GM23338 (cell line): ENCODE measurements at regions not wholly inside any gene's neighbourhood (a gene's known extent, or its start where the extent isn't known, plus 50 kb on each side); places are given as distances from the start of the nearest gene placed in this dataset.

ENCODE experiments used
- ATAC-seq: fragments of 200-7000 bp; cut with Tn5 transposase; 3 replicates; pipeline ENCODE4 v1.9.1; 2020
- DNase-seq: peaks from one replicate; pipeline ENCODE4 v3.0.0-alpha.2; 2015; ENCODE audit warnings: low spot score
- H2AFZ ChIP-seq: fragments of 200-600 bp; sonication (generic); 2 replicates; pipeline ENCODE4 v1.8.0; 2016; ENCODE audit warnings: antibody characterized with exemption, mild to moderate bottlenecking, moderate library complexity
- H3F3A ChIP-seq: fragments of 200-600 bp; sonication (generic); replicated peaks from 2 replicates; pipeline ENCODE4 v1.8.0; 2017; ENCODE audit warnings: antibody characterized with exemption, mixed run types, low read depth
- H3K27ac ChIP-seq: fragments of 200-600 bp; sonication (generic); 2 replicates; pipeline ENCODE4 v1.6.1; 2016; ENCODE audit warnings: low read depth
- H3K27me3 ChIP-seq: fragments of 200-600 bp; sonication (generic); 2 replicates; pipeline ENCODE4 v1.8.0; 2016; ENCODE audit warnings: mild to moderate bottlenecking, mixed run types, moderate library complexity; ENCODE audit not compliant: insufficient read depth
- H3K36me3 ChIP-seq: fragments of 200-600 bp; sonication (generic); 2 replicates; pipeline ENCODE4 v1.8.0; 2016; ENCODE audit warnings: mild to moderate bottlenecking; ENCODE audit not compliant: insufficient read depth
- H3K4me1 ChIP-seq: fragments of 200-600 bp; sonication (generic); 2 replicates; pipeline ENCODE4 v1.8.0; 2016; ENCODE audit warnings: mild to moderate bottlenecking, moderate library complexity; ENCODE audit not compliant: insufficient read depth
- H3K4me2 ChIP-seq: fragments of 200-600 bp; sonication (generic); 2 replicates; pipeline ENCODE4 v1.7.1; 2017; ENCODE audit warnings: mixed run types
- H3K4me3 ChIP-seq: fragments of 200-600 bp; sonication (generic); 2 replicates; pipeline ENCODE4 v1.6.1; 2016; ENCODE audit warnings: mixed run types
- H3K79me2 ChIP-seq: fragments of 200-600 bp; sonication (generic); replicated peaks from 2 replicates; pipeline ENCODE4 v1.8.0; 2017; ENCODE audit warnings: mild to moderate bottlenecking; ENCODE audit not compliant: insufficient read depth
- H3K9me2 ChIP-seq: fragments of 200-600 bp; sonication (generic); 2 replicates; pipeline ENCODE4 v1.8.0; 2017; ENCODE audit not compliant: insufficient read depth
- H4K20me1 ChIP-seq: fragments of 200-600 bp; sonication (generic); replicated peaks from 2 replicates; pipeline ENCODE4 v1.8.0; 2017; ENCODE audit warnings: mild to moderate bottlenecking; ENCODE audit not compliant: insufficient read depth
- H3K27ac Mint-ChIP-seq: 2 replicates; pipeline ENCODE4 v1.8.0; 2020; ENCODE audit warnings: inconsistent platforms, mild to moderate bottlenecking, moderate library complexity, mixed read lengths
- H3K27me3 Mint-ChIP-seq: 3 replicates; pipeline ENCODE4 v1.8.0; 2022; ENCODE audit warnings: low read depth, mild to moderate bottlenecking, moderate library complexity, mixed read lengths, inconsistent platforms; ENCODE audit not compliant: insufficient read depth, poor library complexity
- H3K36me3 Mint-ChIP-seq: 3 replicates; pipeline ENCODE4 v1.8.0; 2021; ENCODE audit warnings: low read depth, mild to moderate bottlenecking, inconsistent platforms, moderate library complexity, mixed read lengths
- H3K4me1 Mint-ChIP-seq: 3 replicates; pipeline ENCODE4 v1.8.0; 2020; ENCODE audit warnings: mild to moderate bottlenecking, inconsistent platforms, mixed read lengths
- H3K4me3 Mint-ChIP-seq: 3 replicates; pipeline ENCODE4 v1.8.0; 2021; ENCODE audit warnings: moderate library complexity, mild to moderate bottlenecking, inconsistent platforms, mixed read lengths
- H3K9me3 Mint-ChIP-seq: 3 replicates; pipeline ENCODE4 v1.8.0; 2020; ENCODE audit warnings: moderate library complexity, mild to moderate bottlenecking, inconsistent platforms, mixed read lengths
- CTCF ChIP-seq, 2 experiments: fragments of 200-600 bp in 1 of 2; sonication (generic) in 1 of 2; conservative IDR thresholded peaks; 2 replicates each; pipeline versions ENCODE4 v1.5.1 to v1.6.1; 2016 to 2017; ENCODE audit warnings: antibody characterized with exemption in 2 of 2, low read depth in 2 of 2, mild to moderate bottlenecking in 2 of 2, moderate library complexity in 1 of 2
- EZH2 ChIP-seq: fragments of 200-600 bp; sonication (generic); IDR thresholded peaks from one replicate; pipeline ENCODE4 v1.8.0; 2017; ENCODE audit warnings: antibody characterized with exemption, mild to moderate bottlenecking, low read depth; ENCODE audit not compliant: unreplicated experiment
- NANOG ChIP-seq: IDR thresholded peaks from 2 replicates; pipeline ENCODE4 v1.6.1; 2016; ENCODE audit warnings: antibody characterized with exemption, borderline replicate concordance
- STAT1 ChIP-seq: IDR thresholded peaks from one replicate; pipeline ENCODE4 v1.6.1; 2016; ENCODE audit warnings: antibody characterized with exemption; ENCODE audit not compliant: unreplicated experiment
- ZNF331 ChIP-seq: fragments of 250-450 bp; sonication (Bioruptor Pico); IDR thresholded peaks from 2 replicates; pipeline ENCODE4 v1.5.0; 2020; ENCODE audit warnings: low read depth, mild to moderate bottlenecking, moderate library complexity
- TF ChIP-seq, protein P1 (sequence below): fragments of 250-450 bp; sonication (Bioruptor Pico); IDR thresholded peaks from 2 replicates; pipeline ENCODE4 v1.5.0; 2020; ENCODE audit warnings: mild to moderate bottlenecking, moderate library complexity
- TF ChIP-seq, protein P2 (sequence below): IDR thresholded peaks from 2 replicates; pipeline ENCODE4 v1.6.1; 2016; ENCODE audit warnings: antibody characterized with exemption

GRCh38 chr5:77882670-77883257 is 106.6 kb upstream of the TBCA start:
- H3K27ac ChIP-seq: no peak overlapping the region

GRCh38 chr5:77881528-77881927 is 105.4 kb upstream of the TBCA start:
- Histone ChIP-seq H3K79me2 (no peaks in the 10 kb centered on the region), H3K4me1 (no peaks in the 10 kb centered on the region; the same call in 1 of the 2 replicates), H4K20me1 (no peaks in the 10 kb centered on the region), H2AFZ (no peak overlapping the region), H3K4me2 (no peak overlapping the region), H3K27me3 (no peaks in the 10 kb centered on the region), H3K27ac (no peak overlapping the region), H3K4me3 (no peak overlapping the region), H3K36me3 (no peaks in the 10 kb centered on the region), H3F3A (no peaks in the 10 kb centered on the region), H3K9me2 (peaks cover 4% of the 10 kb centered on the region; the same call in 1 of the 2 replicates)
- no peak for ATAC-seq
- H3K27ac Mint-ChIP-seq: no peak overlapping the region
- no peak for DNase-seq
- H3K9me3 Mint-ChIP-seq: no peaks in the 10 kb centered on the region
- no peak overlapping the region for H3K4me3 Mint-ChIP-seq
- peaks cover 12% of the 10 kb centered on the region; the same call in 2 of the 3 replicates for H3K4me1 Mint-ChIP-seq
- peaks cover 11% of the 10 kb centered on the region for H3K27me3 Mint-ChIP-seq
- no peaks in the 10 kb centered on the region for H3K36me3 Mint-ChIP-seq
- TF ChIP-seq NANOG (no peak), ZNF331 (CRISPR knock-in tag) (no peak), EZH2 (no peak)
- TF ChIP-seq, protein P1, sequence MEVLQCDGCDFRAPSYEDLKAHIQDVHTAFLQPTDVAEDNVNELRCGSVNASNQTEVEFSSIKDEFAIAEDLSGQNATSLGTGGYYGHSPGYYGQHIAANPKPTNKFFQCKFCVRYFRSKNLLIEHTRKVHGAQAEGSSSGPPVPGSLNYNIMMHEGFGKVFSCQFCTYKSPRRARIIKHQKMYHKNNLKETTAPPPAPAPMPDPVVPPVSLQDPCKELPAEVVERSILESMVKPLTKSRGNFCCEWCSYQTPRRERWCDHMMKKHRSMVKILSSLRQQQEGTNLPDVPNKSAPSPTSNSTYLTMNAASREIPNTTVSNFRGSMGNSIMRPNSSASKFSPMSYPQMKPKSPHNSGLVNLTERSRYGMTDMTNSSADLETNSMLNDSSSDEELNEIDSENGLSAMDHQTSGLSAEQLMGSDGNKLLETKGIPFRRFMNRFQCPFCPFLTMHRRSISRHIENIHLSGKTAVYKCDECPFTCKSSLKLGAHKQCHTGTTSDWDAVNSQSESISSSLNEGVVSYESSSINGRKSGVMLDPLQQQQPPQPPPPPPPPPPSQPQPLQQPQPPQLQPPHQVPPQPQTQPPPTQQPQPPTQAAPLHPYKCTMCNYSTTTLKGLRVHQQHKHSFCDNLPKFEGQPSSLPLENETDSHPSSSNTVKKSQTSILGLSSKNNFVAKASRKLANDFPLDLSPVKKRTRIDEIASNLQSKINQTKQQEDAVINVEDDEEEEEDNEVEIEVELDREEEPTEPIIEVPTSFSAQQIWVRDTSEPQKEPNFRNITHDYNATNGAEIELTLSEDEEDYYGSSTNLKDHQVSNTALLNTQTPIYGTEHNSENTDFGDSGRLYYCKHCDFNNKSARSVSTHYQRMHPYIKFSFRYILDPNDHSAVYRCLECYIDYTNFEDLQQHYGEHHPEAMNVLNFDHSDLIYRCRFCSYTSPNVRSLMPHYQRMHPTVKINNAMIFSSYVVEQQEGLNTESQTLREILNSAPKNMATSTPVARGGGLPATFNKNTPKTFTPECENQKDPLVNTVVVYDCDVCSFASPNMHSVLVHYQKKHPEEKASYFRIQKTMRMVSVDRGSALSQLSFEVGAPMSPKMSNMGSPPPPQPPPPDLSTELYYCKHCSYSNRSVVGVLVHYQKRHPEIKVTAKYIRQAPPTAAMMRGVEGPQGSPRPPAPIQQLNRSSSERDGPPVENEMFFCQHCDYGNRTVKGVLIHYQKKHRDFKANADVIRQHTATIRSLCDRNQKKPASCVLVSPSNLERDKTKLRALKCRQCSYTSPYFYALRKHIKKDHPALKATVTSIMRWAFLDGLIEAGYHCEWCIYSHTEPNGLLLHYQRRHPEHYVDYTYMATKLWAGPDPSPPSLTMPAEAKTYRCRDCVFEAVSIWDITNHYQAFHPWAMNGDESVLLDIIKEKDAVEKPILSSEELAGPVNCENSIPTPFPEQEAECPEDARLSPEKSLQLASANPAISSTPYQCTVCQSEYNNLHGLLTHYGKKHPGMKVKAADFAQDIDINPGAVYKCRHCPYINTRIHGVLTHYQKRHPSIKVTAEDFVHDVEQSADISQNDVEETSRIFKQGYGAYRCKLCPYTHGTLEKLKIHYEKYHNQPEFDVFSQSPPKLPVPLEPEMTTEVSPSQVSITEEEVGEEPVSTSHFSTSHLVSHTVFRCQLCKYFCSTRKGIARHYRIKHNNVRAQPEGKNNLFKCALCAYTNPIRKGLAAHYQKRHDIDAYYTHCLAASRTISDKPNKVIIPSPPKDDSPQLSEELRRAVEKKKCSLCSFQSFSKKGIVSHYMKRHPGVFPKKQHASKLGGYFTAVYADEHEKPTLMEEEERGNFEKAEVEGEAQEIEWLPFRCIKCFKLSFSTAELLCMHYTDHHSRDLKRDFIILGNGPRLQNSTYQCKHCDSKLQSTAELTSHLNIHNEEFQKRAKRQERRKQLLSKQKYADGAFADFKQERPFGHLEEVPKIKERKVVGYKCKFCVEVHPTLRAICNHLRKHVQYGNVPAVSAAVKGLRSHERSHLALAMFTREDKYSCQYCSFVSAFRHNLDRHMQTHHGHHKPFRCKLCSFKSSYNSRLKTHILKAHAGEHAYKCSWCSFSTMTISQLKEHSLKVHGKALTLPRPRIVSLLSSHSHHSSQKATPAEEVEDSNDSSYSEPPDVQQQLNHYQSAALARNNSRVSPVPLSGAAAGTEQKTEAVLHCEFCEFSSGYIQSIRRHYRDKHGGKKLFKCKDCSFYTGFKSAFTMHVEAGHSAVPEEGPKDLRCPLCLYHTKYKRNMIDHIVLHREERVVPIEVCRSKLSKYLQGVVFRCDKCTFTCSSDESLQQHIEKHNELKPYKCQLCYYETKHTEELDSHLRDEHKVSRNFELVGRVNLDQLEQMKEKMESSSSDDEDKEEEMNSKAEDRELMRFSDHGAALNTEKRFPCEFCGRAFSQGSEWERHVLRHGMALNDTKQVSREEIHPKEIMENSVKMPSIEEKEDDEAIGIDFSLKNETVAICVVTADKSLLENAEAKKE (CRISPR knock-in tag): no peak

More at GRCh38 chr5:77882670-77883257, 106.6 kb upstream of the TBCA start:
- no peak overlapping the region for H3K27ac Mint-ChIP-seq
- H3K9me3 Mint-ChIP-seq: no peaks in the 10 kb centered on the region
- TF ChIP-seq NANOG (no peak), STAT1 (no peak), CTCF (conservative IDR thresholded peaks at IDR 0.05; ENCODE audit: low read depth in 2 of 2) (no peak)
- TF ChIP-seq, protein P2, sequence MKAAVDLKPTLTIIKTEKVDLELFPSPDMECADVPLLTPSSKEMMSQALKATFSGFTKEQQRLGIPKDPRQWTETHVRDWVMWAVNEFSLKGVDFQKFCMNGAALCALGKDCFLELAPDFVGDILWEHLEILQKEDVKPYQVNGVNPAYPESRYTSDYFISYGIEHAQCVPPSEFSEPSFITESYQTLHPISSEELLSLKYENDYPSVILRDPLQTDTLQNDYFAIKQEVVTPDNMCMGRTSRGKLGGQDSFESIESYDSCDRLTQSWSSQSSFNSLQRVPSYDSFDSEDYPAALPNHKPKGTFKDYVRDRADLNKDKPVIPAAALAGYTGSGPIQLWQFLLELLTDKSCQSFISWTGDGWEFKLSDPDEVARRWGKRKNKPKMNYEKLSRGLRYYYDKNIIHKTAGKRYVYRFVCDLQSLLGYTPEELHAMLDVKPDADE: no peak
- Histone ChIP-seq H3K36me3 (no peaks in the 10 kb centered on the region), H3K79me2 (no peaks in the 10 kb centered on the region), H3K4me2 (no peak overlapping the region), H2AFZ (no peak overlapping the region), H3K4me3 (no peak overlapping the region), H3K9me2 (peaks cover 4% of the 10 kb centered on the region; the same call in 1 of the 2 replicates), H3F3A (no peaks in the 10 kb centered on the region), H3K4me1 (no peaks in the 10 kb centered on the region; the same call in 1 of the 2 replicates), H3K27me3 (no peaks in the 10 kb centered on the region), H4K20me1 (no peaks in the 10 kb centered on the region)
- ATAC-seq (no peak), DNase-seq (no peak)
- no peak overlapping the region for H3K4me3 Mint-ChIP-seq
- H3K4me1 Mint-ChIP-seq: peaks cover 12% of the 10 kb centered on the region; the same call in 2 of the 3 replicates
- peaks cover 11% of the 10 kb centered on the region for H3K27me3 Mint-ChIP-seq
- H3K36me3 Mint-ChIP-seq: no peaks in the 10 kb centered on the region
